ENCODE measurements at regions not wholly inside any gene's neighbourhood (a gene's known extent, or its start where the extent isn't known, plus 50 kb on each side); places are given as distances from the start of the nearest gene placed in this dataset.

DNA sequence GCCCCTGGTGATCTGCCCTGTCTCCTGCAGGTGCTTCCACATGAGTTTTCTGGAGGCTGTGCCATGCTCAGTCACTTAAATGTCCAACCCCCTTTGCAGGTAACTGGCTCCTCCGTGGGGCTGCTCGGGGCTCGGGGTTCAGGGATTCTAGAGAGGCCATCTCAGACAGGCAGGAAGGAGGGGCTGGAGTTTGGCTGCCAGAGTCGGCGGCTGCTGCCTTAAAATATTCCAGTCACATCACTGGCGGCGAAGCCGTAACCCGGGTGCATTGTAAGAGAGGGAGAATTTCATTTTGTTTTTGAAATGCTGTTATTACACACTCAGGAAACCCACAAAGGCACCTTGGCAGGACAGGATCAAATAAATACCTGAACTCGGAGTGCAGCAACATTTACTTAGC is 212.9 kb upstream of the PMEPA1 start:
- TF ChIP-seq, protein P1, sequence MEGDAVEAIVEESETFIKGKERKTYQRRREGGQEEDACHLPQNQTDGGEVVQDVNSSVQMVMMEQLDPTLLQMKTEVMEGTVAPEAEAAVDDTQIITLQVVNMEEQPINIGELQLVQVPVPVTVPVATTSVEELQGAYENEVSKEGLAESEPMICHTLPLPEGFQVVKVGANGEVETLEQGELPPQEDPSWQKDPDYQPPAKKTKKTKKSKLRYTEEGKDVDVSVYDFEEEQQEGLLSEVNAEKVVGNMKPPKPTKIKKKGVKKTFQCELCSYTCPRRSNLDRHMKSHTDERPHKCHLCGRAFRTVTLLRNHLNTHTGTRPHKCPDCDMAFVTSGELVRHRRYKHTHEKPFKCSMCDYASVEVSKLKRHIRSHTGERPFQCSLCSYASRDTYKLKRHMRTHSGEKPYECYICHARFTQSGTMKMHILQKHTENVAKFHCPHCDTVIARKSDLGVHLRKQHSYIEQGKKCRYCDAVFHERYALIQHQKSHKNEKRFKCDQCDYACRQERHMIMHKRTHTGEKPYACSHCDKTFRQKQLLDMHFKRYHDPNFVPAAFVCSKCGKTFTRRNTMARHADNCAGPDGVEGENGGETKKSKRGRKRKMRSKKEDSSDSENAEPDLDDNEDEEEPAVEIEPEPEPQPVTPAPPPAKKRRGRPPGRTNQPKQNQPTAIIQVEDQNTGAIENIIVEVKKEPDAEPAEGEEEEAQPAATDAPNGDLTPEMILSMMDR (IDR thresholded peaks at IDR 0.05), result no peak
- TF ChIP-seq EP300 (IDR thresholded peaks at IDR 0.05), result no peak
- no peak for TF ChIP-seq POLR2A (IDR thresholded peaks at IDR 0.05)

Data from tibial nerve (tissue), 4 donors.